ENCODE measurements at regions not wholly inside any gene's neighbourhood (a gene's known extent, or its start where the extent isn't known, plus 50 kb on each side); places are given as distances from the start of the nearest gene placed in this dataset.
A peak's percentile ranks its signal among the peaks of the same experiment; 100 is the strongest.

- no peak for DNase-seq
These were observed 506.9 kb downstream of the MAGEB5 start for GRCh38 chrX:26722666-26723428.

GRCh38 chrX:26672571-26672970 lies 456.6 kb downstream of the MAGEB5 start:
- Histone ChIP-seq H3K27me3 (ENCODE audit: control insufficient read depth in 3 of 3, insufficient read depth in 3 of 3, low read length in 3 of 3) (no peaks in the 10 kb centered on the region), H3K27ac (ENCODE audit: low read depth in 1 of 3, low read length in 2 of 3) (no peak overlapping the region), H3K4me3 (ENCODE audit: low read depth in 1 of 3, low read length in 3 of 3) (no peak overlapping the region), H3K36me3 (ENCODE audit: control insufficient read depth in 3 of 3, insufficient read depth in 2 of 3, low read depth in 1 of 3, low read length in 3 of 3) (no peaks in the 10 kb centered on the region), H3K4me1 (ENCODE audit: control insufficient read depth in 3 of 3, insufficient read depth in 2 of 3, low read depth in 1 of 3, low read length in 2 of 3) (no peaks in the 10 kb centered on the region), H3K9me3 (ENCODE audit: control insufficient read depth in 2 of 2, insufficient read depth in 1 of 2, low read depth in 1 of 2, low read length in 1 of 2) (no peaks in the 10 kb centered on the region)
- 84 to 92% (median 89%) methylated on average over 3 of the region's 3 CpGs for WGBS, 3 donors
- no peak for FAIRE-seq
- no peak for DNase-seq

More at GRCh38 chrX:26722666-26723428, 506.9 kb downstream of the MAGEB5 start:
- no peaks in the 10 kb centered on the region for H3K9me3 ChIP-seq (ENCODE audit: control insufficient read depth in 2 of 2, insufficient read depth in 1 of 2, low read depth in 1 of 2, low read length in 1 of 2)
- no peaks in the 10 kb centered on the region for H3K36me3 ChIP-seq (ENCODE audit: control insufficient read depth in 3 of 3, insufficient read depth in 2 of 3, low read depth in 1 of 3, low read length in 3 of 3)
- WGBS, 3 donors: 77 to 92% (median 80%) methylated on average over 9 of the region's 9 CpGs
- no peak for FAIRE-seq
- H3K4me3 ChIP-seq (ENCODE audit: low read depth in 1 of 3, low read length in 3 of 3): no peak overlapping the region
- H3K27ac ChIP-seq (ENCODE audit: low read depth in 1 of 3, low read length in 2 of 3): no peak overlapping the region
- no peaks in the 10 kb centered on the region for H3K4me1 ChIP-seq (ENCODE audit: control insufficient read depth in 3 of 3, insufficient read depth in 2 of 3, low read depth in 1 of 3, low read length in 2 of 3)
- no peaks in the 10 kb centered on the region for H3K27me3 ChIP-seq (ENCODE audit: control insufficient read depth in 3 of 3, insufficient read depth in 3 of 3, low read length in 3 of 3)

- H3K9me3 ChIP-seq (ENCODE audit: control insufficient read depth in 2 of 2, insufficient read depth in 1 of 2, low read depth in 1 of 2, low read length in 1 of 2): no peaks in the 10 kb centered on the region
- WGBS, 3 donors: 36 to 70% (median 38%) methylated on average over 1 of the region's 1 CpG
- no peak for FAIRE-seq
These were observed 454.6 kb downstream of the MAGEB5 start for GRCh38 chrX:26670521-26670920.

GRCh38 chrX:26664919-26665318 lies 448.9 kb downstream of the MAGEB5 start:
- no peak for DNase-seq
- no peaks in the 10 kb centered on the region for H3K36me3 ChIP-seq (ENCODE audit: control insufficient read depth in 3 of 3, insufficient read depth in 2 of 3, low read depth in 1 of 3, low read length in 3 of 3)
- FAIRE-seq: no peak
- H3K4me3 ChIP-seq (ENCODE audit: low read depth in 1 of 3, low read length in 3 of 3): no peak overlapping the region
- H3K27ac ChIP-seq (ENCODE audit: low read depth in 1 of 3, low read length in 2 of 3): no peak overlapping the region
- H3K9me3 ChIP-seq (ENCODE audit: control insufficient read depth in 2 of 2, insufficient read depth in 1 of 2, low read depth in 1 of 2, low read length in 1 of 2): no peaks in the 10 kb centered on the region
- no peaks in the 10 kb centered on the region for H3K27me3 ChIP-seq (ENCODE audit: control insufficient read depth in 3 of 3, insufficient read depth in 3 of 3, low read length in 3 of 3)
- 75 to 87% (median 86%) methylated on average over 3 of the region's 3 CpGs for WGBS, 3 donors
- H3K4me1 ChIP-seq (ENCODE audit: control insufficient read depth in 3 of 3, insufficient read depth in 2 of 3, low read depth in 1 of 3, low read length in 2 of 3): no peaks in the 10 kb centered on the region

More at GRCh38 chrX:26670521-26670920, 454.6 kb downstream of the MAGEB5 start:
- DNase-seq: no peak
- Histone ChIP-seq H3K27me3 (ENCODE audit: control insufficient read depth in 3 of 3, insufficient read depth in 3 of 3, low read length in 3 of 3) (no peaks in the 10 kb centered on the region), H3K27ac (ENCODE audit: low read depth in 1 of 3, low read length in 2 of 3) (no peak overlapping the region), H3K36me3 (ENCODE audit: control insufficient read depth in 3 of 3, insufficient read depth in 2 of 3, low read depth in 1 of 3, low read length in 3 of 3) (no peaks in the 10 kb centered on the region), H3K4me1 (ENCODE audit: control insufficient read depth in 3 of 3, insufficient read depth in 2 of 3, low read depth in 1 of 3, low read length in 2 of 3) (no peaks in the 10 kb centered on the region), H3K4me3 (ENCODE audit: low read depth in 1 of 3, low read length in 3 of 3) (no peak overlapping the region)

- no peak for FAIRE-seq
- Histone ChIP-seq H3K9me3 (ENCODE audit: control insufficient read depth in 2 of 2, insufficient read depth in 1 of 2, low read depth in 1 of 2, low read length in 1 of 2) (peaks cover 0 to 5% of the 10 kb centered on the region in 2 donors), H3K27me3 (ENCODE audit: control insufficient read depth in 3 of 3, insufficient read depth in 3 of 3, low read length in 3 of 3) (no peaks in the 10 kb centered on the region)
These were observed 437.1 kb downstream of the MAGEB5 start for GRCh38 chrX:26653050-26653449.

GRCh38 chrX:26651755-26652154 lies 435.8 kb downstream of the MAGEB5 start:
- Histone ChIP-seq H3K9me3 (ENCODE audit: control insufficient read depth in 2 of 2, insufficient read depth in 1 of 2, low read depth in 1 of 2, low read length in 1 of 2) (peaks cover 0 to 5% of the 10 kb centered on the region in 2 donors), H3K27me3 (ENCODE audit: control insufficient read depth in 3 of 3, insufficient read depth in 3 of 3, low read length in 3 of 3) (no peaks in the 10 kb centered on the region), H3K4me3 (ENCODE audit: low read depth in 1 of 3, low read length in 3 of 3) (no peak overlapping the region), H3K36me3 (ENCODE audit: control insufficient read depth in 3 of 3, insufficient read depth in 2 of 3, low read depth in 1 of 3, low read length in 3 of 3) (no peaks in the 10 kb centered on the region), H3K4me1 (ENCODE audit: control insufficient read depth in 3 of 3, insufficient read depth in 2 of 3, low read depth in 1 of 3, low read length in 2 of 3) (no peaks in the 10 kb centered on the region), H3K27ac (ENCODE audit: low read depth in 1 of 3, low read length in 2 of 3) (no peak overlapping the region)
- FAIRE-seq (no peak), DNase-seq (no peak)

More at GRCh38 chrX:26653050-26653449, 437.1 kb downstream of the MAGEB5 start:
- H3K4me1 ChIP-seq (ENCODE audit: control insufficient read depth in 3 of 3, insufficient read depth in 2 of 3, low read depth in 1 of 3, low read length in 2 of 3): no peaks in the 10 kb centered on the region
- no peaks in the 10 kb centered on the region for H3K36me3 ChIP-seq (ENCODE audit: control insufficient read depth in 3 of 3, insufficient read depth in 2 of 3, low read depth in 1 of 3, low read length in 3 of 3)
- H3K4me3 ChIP-seq (ENCODE audit: low read depth in 1 of 3, low read length in 3 of 3): no peak overlapping the region
- DNase-seq: no peak
- 87 to 100% (median 89%) methylated on average over 2 of the region's 2 CpGs for WGBS, 3 donors
- H3K27ac ChIP-seq (ENCODE audit: low read depth in 1 of 3, low read length in 2 of 3): no peak overlapping the region

GRCh38 chrX:26649534-26649933 lies 433.6 kb downstream of the MAGEB5 start:
- DNase-seq (peak in 1 of 2 donors; percentile 0), FAIRE-seq (no peak)
- Histone ChIP-seq H3K9me3 (ENCODE audit: control insufficient read depth in 2 of 2, insufficient read depth in 1 of 2, low read depth in 1 of 2, low read length in 1 of 2) (peaks cover 0 to 5% of the 10 kb centered on the region in 2 donors), H3K36me3 (ENCODE audit: control insufficient read depth in 3 of 3, insufficient read depth in 2 of 3, low read depth in 1 of 3, low read length in 3 of 3) (no peaks in the 10 kb centered on the region), H3K27ac (ENCODE audit: low read depth in 1 of 3, low read length in 2 of 3) (no peak overlapping the region), H3K4me3 (ENCODE audit: low read depth in 1 of 3, low read length in 3 of 3) (no peak overlapping the region), H3K4me1 (ENCODE audit: control insufficient read depth in 3 of 3, insufficient read depth in 2 of 3, low read depth in 1 of 3, low read length in 2 of 3) (no peaks in the 10 kb centered on the region), H3K27me3 (ENCODE audit: control insufficient read depth in 3 of 3, insufficient read depth in 3 of 3, low read length in 3 of 3) (no peaks in the 10 kb centered on the region)
- 24 to 48% (median 42%) methylated on average over 7 of the region's 7 CpGs for WGBS, 3 donors

GRCh38 chrX:26631385-26631784 lies 415.4 kb downstream of the MAGEB5 start:
- Histone ChIP-seq H3K27ac (ENCODE audit: low read depth in 1 of 3, low read length in 2 of 3) (no peak overlapping the region), H3K27me3 (ENCODE audit: control insufficient read depth in 3 of 3, insufficient read depth in 3 of 3, low read length in 3 of 3) (no peaks in the 10 kb centered on the region), H3K9me3 (ENCODE audit: control insufficient read depth in 2 of 2, insufficient read depth in 1 of 2, low read depth in 1 of 2, low read length in 1 of 2) (no peaks in the 10 kb centered on the region), H3K4me1 (ENCODE audit: control insufficient read depth in 3 of 3, insufficient read depth in 2 of 3, low read depth in 1 of 3, low read length in 2 of 3) (no peaks in the 10 kb centered on the region), H3K36me3 (ENCODE audit: control insufficient read depth in 3 of 3, insufficient read depth in 2 of 3, low read depth in 1 of 3, low read length in 3 of 3) (no peaks in the 10 kb centered on the region), H3K4me3 (ENCODE audit: low read depth in 1 of 3, low read length in 3 of 3) (no peak overlapping the region)
- FAIRE-seq: peak; percentile 15
- 52 to 70% (median 66%) methylated on average over 1 of the region's 1 CpG for WGBS, 3 donors
- DNase-seq: no peak

GRCh38 chrX:26613956-26614355 lies 398.0 kb downstream of the MAGEB5 start:
- no peaks in the 10 kb centered on the region for H3K9me3 ChIP-seq (ENCODE audit: control insufficient read depth in 2 of 2, insufficient read depth in 1 of 2, low read depth in 1 of 2, low read length in 1 of 2)
- FAIRE-seq: no peak
- WGBS, 3 donors: 62 to 84% (median 78%) methylated on average over 2 of the region's 2 CpGs
- no peaks in the 10 kb centered on the region for H3K27me3 ChIP-seq (ENCODE audit: control insufficient read depth in 3 of 3, insufficient read depth in 3 of 3, low read length in 3 of 3)
- no peaks in the 10 kb centered on the region for H3K4me1 ChIP-seq (ENCODE audit: control insufficient read depth in 3 of 3, insufficient read depth in 2 of 3, low read depth in 1 of 3, low read length in 2 of 3)
- no peaks in the 10 kb centered on the region for H3K36me3 ChIP-seq (ENCODE audit: control insufficient read depth in 3 of 3, insufficient read depth in 2 of 3, low read depth in 1 of 3, low read length in 3 of 3)
- H3K4me3 ChIP-seq (ENCODE audit: low read depth in 1 of 3, low read length in 3 of 3): no peak overlapping the region
- DNase-seq: no peak
- H3K27ac ChIP-seq (ENCODE audit: low read depth in 1 of 3, low read length in 2 of 3): no peak overlapping the region
